Sigmoid colon (tissue), 6 donors: ENCODE measurements at regions not wholly inside any gene's neighbourhood (a gene's known extent, or its start where the extent isn't known, plus 50 kb on each side); places are given as distances from the start of the nearest gene placed in this dataset.

ENCODE experiments used
- DNase-seq: peaks from one replicate; pipeline ENCODE4 v3.0.0-alpha.2; 2019
- H3K27ac ChIP-seq, 4 donors: fragments of 200-600 bp; sonication (generic); one replicate each; pipeline ENCODE4 v1.5.1; 2016 to 2019; ENCODE audit warnings: mild to moderate bottlenecking in 1 of 4
- H3K27me3 ChIP-seq, 3 donors: fragments of 200-600 bp; sonication (generic); one replicate each; pipeline ENCODE4 v1.5.1; 2019; ENCODE audit warnings: mild to moderate bottlenecking in 1 of 3
- H3K36me3 ChIP-seq, 4 donors: fragments of 200-600 bp; sonication (generic); one replicate each; pipeline ENCODE4 v1.5.1; 2016 to 2019
- H3K4me1 ChIP-seq, 4 donors: fragments of 200-600 bp; sonication (generic); one replicate each; pipeline ENCODE4 v1.5.1; 2017 to 2019
- H3K4me3 ChIP-seq, 4 donors: fragments of 200-600 bp; sonication (generic); one replicate each; pipeline ENCODE4 v1.5.1; 2017 to 2019; ENCODE audit warnings: mild to moderate bottlenecking in 2 of 4, moderate library complexity in 1 of 4
- H3K9me3 ChIP-seq, 4 donors: fragments of 200-600 bp in 3 of 4; sonication (generic) in 3 of 4; one replicate each; pipeline versions ENCODE4 v1.5.1 to v1.6.1; 2013 to 2019
- EP300 ChIP-seq, 4 donors: sonication (generic); formaldehyde crosslinking; IDR thresholded peaks; one replicate each; pipeline ENCODE4 v1.6.1; 2017; ENCODE audit warnings: antibody characterized with exemption in 4 of 4
- POLR2A ChIP-seq, 2 donors: fragments of 450-650 bp; IDR thresholded peaks; one replicate each; pipeline ENCODE4 v1.6.1; 2016; ENCODE audit warnings: antibody characterized with exemption in 2 of 2, mild to moderate bottlenecking in 2 of 2, moderate library complexity in 2 of 2
- POLR2AphosphoS5 ChIP-seq, 4 donors: sonication (generic); formaldehyde crosslinking; IDR thresholded peaks; one replicate each; pipeline ENCODE4 v1.6.1; 2017; ENCODE audit warnings: antibody characterized with exemption in 4 of 4
- WGBS, 2 donors: extraction: QIAGEN DNeasy Blood & Tissue Kit; methylation state at CpG; one replicate each; pipeline ENCODE4 v1.1.7; 2013; 5-methylcytosine and 5-hydroxymethylcytosine counted together
- intact Hi-C: fragments of 100-400 bp; cut with DNase I; formaldehyde crosslinking; loops from one replicate; pipeline ENCODE4 v1.15.1; 2023
- TF ChIP-seq, protein P1 (sequence below), 4 experiments: fragments of 450-650 bp in 3 of 4; fragments of 200-600 bp in 1 of 4; IDR thresholded peaks; one replicate each; pipeline ENCODE4 v1.5.1; 2016 to 2019; ENCODE audit warnings: antibody characterized with exemption in 4 of 4, mild to moderate bottlenecking in 3 of 4, moderate library complexity in 2 of 4
- donor health status: healthy with polysubstance abuse.
- donor health status: healthy.

DNA sequence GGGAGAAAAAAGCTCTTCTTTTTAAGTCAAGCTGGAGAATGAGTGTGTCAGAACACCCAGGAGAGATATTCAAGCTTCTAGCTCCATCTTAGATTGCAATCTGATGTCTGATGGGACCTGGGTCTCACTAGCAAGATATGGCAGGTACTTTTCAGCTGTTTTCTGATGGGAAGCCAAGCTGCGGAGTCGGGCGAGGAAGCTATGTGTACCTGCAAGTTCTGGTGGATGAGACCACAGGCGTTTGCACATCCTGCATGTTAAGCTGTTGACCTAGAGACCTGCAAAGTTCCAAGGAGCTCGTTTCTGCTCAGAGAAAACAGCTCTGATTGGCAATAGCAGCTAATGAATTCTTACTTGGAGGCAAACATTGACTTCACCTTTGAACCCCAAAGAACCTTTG, 167.3 kb upstream of the GATB start:
- Histone ChIP-seq H3K27ac (no peak overlapping the region), H3K9me3 (no peaks in the 10 kb centered on the region), H3K27me3 (no peaks in the 10 kb centered on the region), H3K4me3 (no peak overlapping the region), H3K4me1 (no peaks in the 10 kb centered on the region), H3K36me3 (no peaks in the 10 kb centered on the region)
- intact Hi-C loops = no loop called here
- TF ChIP-seq EP300 (IDR thresholded peaks at IDR 0.05) (no peak), POLR2AphosphoS5 (IDR thresholded peaks at IDR 0.05) (no peak), POLR2A (IDR thresholded peaks at IDR 0.05) (no peak)
- TF ChIP-seq, protein P1, sequence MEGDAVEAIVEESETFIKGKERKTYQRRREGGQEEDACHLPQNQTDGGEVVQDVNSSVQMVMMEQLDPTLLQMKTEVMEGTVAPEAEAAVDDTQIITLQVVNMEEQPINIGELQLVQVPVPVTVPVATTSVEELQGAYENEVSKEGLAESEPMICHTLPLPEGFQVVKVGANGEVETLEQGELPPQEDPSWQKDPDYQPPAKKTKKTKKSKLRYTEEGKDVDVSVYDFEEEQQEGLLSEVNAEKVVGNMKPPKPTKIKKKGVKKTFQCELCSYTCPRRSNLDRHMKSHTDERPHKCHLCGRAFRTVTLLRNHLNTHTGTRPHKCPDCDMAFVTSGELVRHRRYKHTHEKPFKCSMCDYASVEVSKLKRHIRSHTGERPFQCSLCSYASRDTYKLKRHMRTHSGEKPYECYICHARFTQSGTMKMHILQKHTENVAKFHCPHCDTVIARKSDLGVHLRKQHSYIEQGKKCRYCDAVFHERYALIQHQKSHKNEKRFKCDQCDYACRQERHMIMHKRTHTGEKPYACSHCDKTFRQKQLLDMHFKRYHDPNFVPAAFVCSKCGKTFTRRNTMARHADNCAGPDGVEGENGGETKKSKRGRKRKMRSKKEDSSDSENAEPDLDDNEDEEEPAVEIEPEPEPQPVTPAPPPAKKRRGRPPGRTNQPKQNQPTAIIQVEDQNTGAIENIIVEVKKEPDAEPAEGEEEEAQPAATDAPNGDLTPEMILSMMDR (IDR thresholded peaks at IDR 0.05) = no peak
- no peak for DNase-seq
- WGBS, 2 donors = 70 to 73% methylated on average over 5 of the region's 5 CpGs

- no peaks in the 10 kb centered on the region for H3K36me3 ChIP-seq
- H3K27me3 ChIP-seq = no peaks in the 10 kb centered on the region
- intact Hi-C loops = no loop called here
- no peaks in the 10 kb centered on the region for H3K9me3 ChIP-seq
- H3K4me3 ChIP-seq = no peak overlapping the region
- WGBS, 2 donors = 83 to 89% methylated on average over 5 of the region's 5 CpGs
- no peak overlapping the region for H3K27ac ChIP-seq
- DNase-seq = no peak
- H3K4me1 ChIP-seq = no peaks in the 10 kb centered on the region
- TF ChIP-seq EP300 (IDR thresholded peaks at IDR 0.05) (no peak), POLR2A (IDR thresholded peaks at IDR 0.05) (no peak), POLR2AphosphoS5 (IDR thresholded peaks at IDR 0.05) (no peak)
- TF ChIP-seq, protein P1 (IDR thresholded peaks at IDR 0.05) = no peak
These were observed 162.0 kb upstream of the GATB start for GRCh38 chr4:151922811-151923210.

GRCh38 chr4:151922306-151922705, 161.5 kb upstream of the GATB start:
- H3K9me3 ChIP-seq = no peaks in the 10 kb centered on the region
- WGBS, 2 donors = 80 to 85% methylated on average over 4 of the region's 4 CpGs
- H3K36me3 ChIP-seq = no peaks in the 10 kb centered on the region
- H3K27ac ChIP-seq = no peak overlapping the region
- TF ChIP-seq POLR2AphosphoS5 (IDR thresholded peaks at IDR 0.05) (no peak), EP300 (IDR thresholded peaks at IDR 0.05) (no peak), POLR2A (IDR thresholded peaks at IDR 0.05) (no peak)
- TF ChIP-seq, protein P1 (IDR thresholded peaks at IDR 0.05) = no peak
- intact Hi-C loops = no loop called here
- no peak overlapping the region for H3K4me3 ChIP-seq
- H3K27me3 ChIP-seq = no peaks in the 10 kb centered on the region
- no peaks in the 10 kb centered on the region for H3K4me1 ChIP-seq
- DNase-seq = no peak

- Histone ChIP-seq H3K27me3 (no peaks in the 10 kb centered on the region), H3K36me3 (no peaks in the 10 kb centered on the region), H3K4me1 (no peaks in the 10 kb centered on the region), H3K27ac (no peak overlapping the region), H3K4me3 (no peak overlapping the region), H3K9me3 (no peaks in the 10 kb centered on the region)
- no peak for DNase-seq
- intact Hi-C loops = no loop called here
- TF ChIP-seq EP300 (IDR thresholded peaks at IDR 0.05) (no peak), POLR2AphosphoS5 (IDR thresholded peaks at IDR 0.05) (no peak), POLR2A (IDR thresholded peaks at IDR 0.05) (no peak)
- TF ChIP-seq, protein P1 (IDR thresholded peaks at IDR 0.05) = no peak
- 49 to 80% methylated on average over 4 of the region's 4 CpGs for WGBS, 2 donors
These were observed 161.0 kb upstream of the GATB start for GRCh38 chr4:151921811-151922210.

- Histone ChIP-seq H3K9me3 (no peaks in the 10 kb centered on the region), H3K4me1 (no peaks in the 10 kb centered on the region), H3K27me3 (no peaks in the 10 kb centered on the region), H3K36me3 (no peaks in the 10 kb centered on the region), H3K27ac (no peak overlapping the region), H3K4me3 (no peak overlapping the region)
- TF ChIP-seq POLR2AphosphoS5 (IDR thresholded peaks at IDR 0.05) (no peak), EP300 (IDR thresholded peaks at IDR 0.05) (no peak), POLR2A (IDR thresholded peaks at IDR 0.05) (no peak)
- TF ChIP-seq, protein P1 (IDR thresholded peaks at IDR 0.05) = no peak
- no peak for DNase-seq
- intact Hi-C loops = no loop called here
These were observed 160.6 kb upstream of the GATB start for GRCh38 chr4:151921386-151921785.
